ENCODE measurements at regions not wholly inside any gene's neighbourhood (a gene's known extent, or its start where the extent isn't known, plus 50 kb on each side); places are given as distances from the start of the nearest gene placed in this dataset.
"Not testable (repeated sequence)": the region's sequence is repeated elsewhere in the genome, so short reads cannot be mapped to it uniquely, and the experiment has no call there.

DNA sequence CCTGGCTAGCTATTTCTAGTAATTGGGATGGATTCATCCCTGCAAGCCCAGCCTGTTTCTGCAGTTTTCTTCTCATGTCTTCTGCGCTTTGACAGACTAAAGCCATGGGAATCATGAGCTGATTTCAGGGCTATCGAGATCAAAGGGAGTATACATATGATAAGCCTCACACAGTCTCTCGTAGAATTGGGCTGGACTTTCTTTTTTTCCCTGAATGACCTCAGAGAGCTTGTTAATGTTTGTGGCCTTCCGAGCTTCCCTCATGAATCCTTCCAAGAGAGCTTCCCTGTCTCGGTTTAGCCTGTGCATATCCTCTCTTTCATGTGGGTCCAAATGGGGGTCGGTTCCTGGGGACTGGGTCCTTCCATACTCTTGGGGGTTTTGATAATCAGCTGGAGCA is 130.3 kb downstream of the ADRA2C start:
- Histone ChIP-seq H3K4me1 (no peaks in the 10 kb centered on the region), H3K27me3 (peaks cover 0 to 40% (median 0%) of the 10 kb centered on the region in 3 donors), H3K4me3 (no peak overlapping the region), H3K27ac (no peak overlapping the region), H3K36me3 (no peaks in the 10 kb centered on the region), H3K9me3 (no peaks in the 10 kb centered on the region)
- TF ChIP-seq, protein P1, sequence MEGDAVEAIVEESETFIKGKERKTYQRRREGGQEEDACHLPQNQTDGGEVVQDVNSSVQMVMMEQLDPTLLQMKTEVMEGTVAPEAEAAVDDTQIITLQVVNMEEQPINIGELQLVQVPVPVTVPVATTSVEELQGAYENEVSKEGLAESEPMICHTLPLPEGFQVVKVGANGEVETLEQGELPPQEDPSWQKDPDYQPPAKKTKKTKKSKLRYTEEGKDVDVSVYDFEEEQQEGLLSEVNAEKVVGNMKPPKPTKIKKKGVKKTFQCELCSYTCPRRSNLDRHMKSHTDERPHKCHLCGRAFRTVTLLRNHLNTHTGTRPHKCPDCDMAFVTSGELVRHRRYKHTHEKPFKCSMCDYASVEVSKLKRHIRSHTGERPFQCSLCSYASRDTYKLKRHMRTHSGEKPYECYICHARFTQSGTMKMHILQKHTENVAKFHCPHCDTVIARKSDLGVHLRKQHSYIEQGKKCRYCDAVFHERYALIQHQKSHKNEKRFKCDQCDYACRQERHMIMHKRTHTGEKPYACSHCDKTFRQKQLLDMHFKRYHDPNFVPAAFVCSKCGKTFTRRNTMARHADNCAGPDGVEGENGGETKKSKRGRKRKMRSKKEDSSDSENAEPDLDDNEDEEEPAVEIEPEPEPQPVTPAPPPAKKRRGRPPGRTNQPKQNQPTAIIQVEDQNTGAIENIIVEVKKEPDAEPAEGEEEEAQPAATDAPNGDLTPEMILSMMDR (IDR thresholded peaks at IDR 0.05): no peak
- no peak for TF ChIP-seq POLR2A (IDR thresholded peaks at IDR 0.05)
- TF ChIP-seq POLR2AphosphoS5 (IDR thresholded peaks at IDR 0.05): no peak
- TF ChIP-seq EP300 (IDR thresholded peaks at IDR 0.05): no peak
- intact Hi-C loops (cut with DNase I; ENCODE audit: low total_unique reads): no loop called here
- WGBS, 5 donors: 35 to 44% (median 39%) methylated on average over 6 of the region's 6 CpGs
- no peak for DNase-seq

DNA sequence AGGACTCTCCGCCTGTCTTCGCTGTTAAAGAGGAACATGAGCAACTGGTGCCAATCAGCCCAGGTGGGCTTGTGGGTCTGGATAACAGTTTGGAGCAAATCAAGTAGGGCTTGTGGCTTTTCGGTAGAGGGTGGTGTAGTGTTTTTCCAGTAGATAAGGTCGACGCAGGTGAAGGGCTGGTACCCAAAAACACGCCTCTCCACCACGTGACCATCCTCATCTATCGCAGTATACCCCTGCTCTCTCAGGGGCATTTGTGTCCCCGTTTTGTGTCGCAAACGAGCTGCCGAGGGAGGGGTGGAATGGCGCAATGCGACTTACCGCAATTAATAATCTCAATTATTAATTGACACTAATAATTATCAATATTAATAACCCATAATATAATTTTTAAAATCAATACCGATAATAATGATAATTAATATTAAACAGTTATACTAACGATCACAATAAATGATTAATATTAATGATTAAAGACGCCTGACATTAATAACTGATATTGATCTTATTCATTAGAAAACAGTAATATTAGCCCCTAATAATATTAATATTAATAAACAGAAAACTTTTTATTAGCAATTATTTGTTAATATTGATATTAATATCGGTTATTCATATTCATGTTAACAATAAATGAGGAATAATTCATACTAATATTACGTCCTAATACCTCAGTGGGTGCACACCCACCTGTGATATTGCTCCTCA is 130.8 kb downstream of the ADRA2C start:
- H3K36me3 ChIP-seq; H3K4me1 ChIP-seq; H3K4me3 ChIP-seq; DNase-seq; H3K27ac ChIP-seq; intact Hi-C loops (cut with DNase I; ENCODE audit: low total_unique reads); H3K9me3 ChIP-seq: not testable (repeated sequence)
- peaks cover 0 to 44% (median 0%) of the 10 kb centered on the region in 3 donors for H3K27me3 ChIP-seq
- 83 to 89% (median 87%) methylated on average over 20 of the region's 20 CpGs for WGBS, 5 donors

DNA sequence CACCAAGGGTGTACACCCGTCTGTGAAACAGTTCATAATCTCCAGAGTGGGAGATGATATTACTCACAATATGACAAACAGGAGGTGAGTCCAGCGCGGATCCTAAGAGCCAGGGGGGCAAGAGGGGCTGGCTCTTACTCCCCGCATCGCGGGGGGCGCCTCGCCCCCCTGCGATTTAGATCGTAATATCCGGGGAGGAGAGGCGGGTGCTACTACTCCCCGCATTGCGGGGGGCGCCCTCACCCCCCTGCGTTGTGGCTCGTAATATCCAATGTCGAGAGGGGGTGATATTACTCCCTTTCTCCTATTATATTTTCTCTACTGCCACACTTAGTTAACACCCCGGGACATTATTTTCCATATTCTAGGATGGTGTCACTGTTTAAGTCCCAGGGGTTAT is 131.9 kb downstream of the ADRA2C start:
- H3K36me3 ChIP-seq: no peaks in the 10 kb centered on the region
- no peak overlapping the region for H3K27ac ChIP-seq
- DNase-seq: no peak
- intact Hi-C loops (cut with DNase I; ENCODE audit: low total_unique reads): no loop called here
- TF ChIP-seq POLR2A (IDR thresholded peaks at IDR 0.05) (no peak), EP300 (IDR thresholded peaks at IDR 0.05) (no peak), POLR2AphosphoS5 (IDR thresholded peaks at IDR 0.05) (no peak)
- TF ChIP-seq, protein P1 (IDR thresholded peaks at IDR 0.05): no peak
- no peaks in the 10 kb centered on the region for H3K9me3 ChIP-seq
- H3K27me3 ChIP-seq: peaks cover 0 to 37% (median 0%) of the 10 kb centered on the region in 3 donors
- 82 to 93% (median 85%) methylated on average over 19 of the region's 19 CpGs for WGBS, 5 donors
- no peaks in the 10 kb centered on the region for H3K4me1 ChIP-seq
- H3K4me3 ChIP-seq: no peak overlapping the region

DNA sequence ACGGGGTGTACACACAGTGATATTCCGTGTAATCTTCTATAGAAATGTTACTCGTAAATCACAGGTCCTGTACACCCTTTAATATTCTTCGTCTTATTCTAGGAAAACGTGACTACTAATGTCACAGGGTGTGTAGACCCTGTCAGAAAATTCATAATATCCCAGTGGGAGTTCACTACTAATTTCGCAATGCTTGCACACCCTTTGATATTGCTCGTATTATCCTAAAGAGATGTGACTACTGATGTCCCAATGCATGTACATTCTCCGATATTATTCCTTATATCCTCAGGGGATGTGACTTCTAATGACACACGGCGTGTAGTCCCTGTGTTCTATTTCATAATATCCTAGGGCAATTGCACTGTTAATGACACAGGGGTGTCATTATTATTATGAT is 132.7 kb downstream of the ADRA2C start:
- H3K36me3 ChIP-seq; H3K4me3 ChIP-seq; H3K27ac ChIP-seq; intact Hi-C loops (cut with DNase I; ENCODE audit: low total_unique reads); H3K9me3 ChIP-seq; DNase-seq; H3K4me1 ChIP-seq: not testable (repeated sequence)
- WGBS, 5 donors: 86 to 93% (median 90%) methylated on average over 10 of the region's 10 CpGs
- peaks cover 0 to 31% (median 0%) of the 10 kb centered on the region in 3 donors for H3K27me3 ChIP-seq

DNA sequence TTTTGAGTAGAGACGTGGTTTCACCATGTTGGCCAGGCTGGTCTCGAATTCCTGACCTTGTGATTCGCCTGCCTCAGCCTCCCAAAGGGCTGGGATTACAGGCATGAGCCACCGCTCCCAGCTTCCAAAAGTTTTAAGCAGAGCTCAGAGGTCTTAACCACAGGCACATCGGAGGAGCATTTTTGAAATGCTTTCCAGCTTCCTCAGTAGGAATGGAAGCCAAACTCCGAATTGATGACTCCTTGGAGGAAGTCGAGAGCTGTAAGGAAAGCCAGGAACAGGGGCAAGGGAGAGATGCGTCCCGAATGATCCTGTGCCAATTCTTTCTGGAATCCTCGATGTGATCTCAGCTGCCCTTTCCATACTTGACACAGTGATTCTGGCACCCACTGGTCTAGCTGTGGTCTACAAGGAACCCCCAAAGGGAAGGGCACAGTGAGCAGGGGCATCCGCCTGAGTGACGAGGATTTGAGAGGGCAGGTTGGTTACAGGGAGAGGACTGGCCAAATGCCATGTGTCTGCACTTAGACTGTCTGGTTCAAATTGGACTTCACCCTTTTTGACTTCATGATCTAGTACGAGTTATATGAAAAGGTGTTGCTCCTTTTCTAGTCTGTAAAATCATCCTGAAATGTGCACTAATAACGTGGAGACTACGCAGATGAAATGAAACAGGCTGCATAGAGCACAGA is 138.2 kb downstream of the ADRA2C start:
- H3K36me3 ChIP-seq; H3K4me1 ChIP-seq; H3K9me3 ChIP-seq; H3K4me3 ChIP-seq; intact Hi-C loops (cut with DNase I; ENCODE audit: low total_unique reads); DNase-seq: not testable (repeated sequence)
- H3K27me3 ChIP-seq: peaks cover 0 to 29% (median 0%) of the 10 kb centered on the region in 3 donors
- peak overlapping the region in 1 of 5 donors; percentile 32 for H3K27ac ChIP-seq
- 53 to 77% (median 65%) methylated on average over 10 to 15 of the region's 15 CpGs for WGBS, 5 donors

DNA sequence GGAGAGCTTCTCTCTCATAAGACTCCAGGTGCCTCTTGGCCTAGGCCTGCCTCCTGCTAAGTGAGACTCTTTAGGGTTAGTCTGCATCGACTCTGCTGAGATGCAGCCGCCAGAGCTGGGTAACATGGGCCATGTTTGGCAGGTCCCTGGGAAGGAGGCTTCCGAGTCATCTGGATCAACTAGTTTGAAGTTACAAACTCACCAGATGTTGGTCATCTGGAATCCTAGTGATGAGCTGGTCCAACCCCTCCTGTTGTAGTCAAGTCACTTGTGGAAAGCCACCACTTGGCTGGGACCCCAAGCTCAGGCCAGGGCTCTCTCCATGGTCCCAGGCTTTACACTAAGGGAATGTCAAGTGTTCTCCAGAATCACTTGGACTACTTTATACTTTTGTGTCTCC is 143.4 kb downstream of the ADRA2C start:
- H3K27ac ChIP-seq; H3K36me3 ChIP-seq; H3K4me3 ChIP-seq; intact Hi-C loops (cut with DNase I; ENCODE audit: low total_unique reads); H3K4me1 ChIP-seq; H3K9me3 ChIP-seq; H3K27me3 ChIP-seq; DNase-seq: not testable (repeated sequence)
- 85 to 100% (median 90%) methylated on average over 3 of the region's 3 CpGs for WGBS, 5 donors

DNA sequence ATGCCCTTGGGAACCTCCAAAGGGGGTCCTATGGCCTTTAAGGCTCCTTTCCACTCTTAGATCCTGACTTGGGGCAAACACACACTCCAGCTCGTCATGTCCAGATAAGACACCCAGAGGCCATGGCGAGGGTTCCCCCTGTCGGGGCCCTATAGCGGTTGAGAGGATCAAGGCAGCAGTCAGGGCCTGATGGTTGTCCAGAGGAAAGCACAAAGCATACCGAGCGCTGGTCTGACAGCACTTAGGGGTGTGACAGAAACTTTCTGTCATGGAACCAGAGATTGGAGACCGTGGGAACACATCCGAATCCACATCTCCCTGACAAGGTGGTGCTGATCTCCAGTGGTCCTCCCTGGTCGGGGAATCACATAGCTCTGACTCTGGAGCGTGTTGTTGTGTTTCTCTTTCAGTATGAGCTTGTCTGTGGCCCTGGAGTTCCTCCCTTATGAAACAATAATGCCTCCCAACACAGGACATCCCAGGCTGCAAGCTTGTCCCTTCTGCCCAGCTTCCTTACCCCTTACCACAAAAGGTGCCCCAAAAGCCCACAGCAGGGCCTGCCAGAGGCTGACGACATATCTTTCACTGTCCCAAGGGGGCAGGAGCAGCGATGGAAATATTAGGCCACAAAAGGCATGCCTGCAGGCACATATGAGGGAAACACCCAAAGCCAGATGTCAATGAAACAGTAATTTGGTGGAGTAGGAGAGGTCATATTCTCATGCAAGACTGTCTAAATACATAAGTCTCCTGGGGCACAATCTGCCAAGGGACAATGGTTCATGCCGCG is 144.2 kb downstream of the ADRA2C start:
- H3K36me3 ChIP-seq; H3K9me3 ChIP-seq; H3K27me3 ChIP-seq; H3K4me1 ChIP-seq; DNase-seq; H3K4me3 ChIP-seq; H3K27ac ChIP-seq; intact Hi-C loops (cut with DNase I; ENCODE audit: low total_unique reads): not testable (repeated sequence)
- 74 to 79% (median 78%) methylated on average over 9 to 14 of the region's 14 CpGs for WGBS, 5 donors

All from stomach (tissue), 8 donors.